IMR-90 (cell line): ENCODE measurements at regions not wholly inside any gene's neighbourhood (a gene's known extent, or its start where the extent isn't known, plus 50 kb on each side); places are given as distances from the start of the nearest gene placed in this dataset.
A peak's percentile ranks its signal among the peaks of the same experiment; 100 is the strongest.

Experiments
- ATAC-seq: fragments of 200-7000 bp; cut with Tn5 transposase; 2 replicates; pipeline ENCODE4 v1.9.1; 2020; ENCODE audit warnings: low read depth, mild to moderate bottlenecking, moderate library complexity
- BruUV-seq: library from RNA; stranded (reverse); fragments of 400-500 nt; replicated peaks from 2 replicates; lab custom pipeline; 2021; lab: Mats Ljungman, UMichigan
- CTCF ChIA-PET: fragments of 300-600 bp; formaldehyde crosslinking; extraction: SDS; loops from one replicate; lab custom pipeline; 2021; ENCODE audit warnings: antibody characterized with exemption; lab: Yijun Ruan, JAX
- POLR2A ChIA-PET: fragments of 300-600 bp; sonication (Branson Sonifier 250); formaldehyde crosslinking; loops from one replicate; lab custom pipeline; 2022; ENCODE audit warnings: antibody characterized with exemption; ENCODE audit not compliant: unreplicated experiment; lab: Charles Lee
- DNase-seq: peaks from one replicate; pipeline ENCODE4 v3.0.0; 2013
- H2AFZ ChIP-seq: replicated peaks from 2 replicates; pipeline ENCODE3; 2013; ENCODE audit warnings: low read length, mild to moderate bottlenecking; ENCODE audit not compliant: poor library complexity
- H2AK5ac ChIP-seq: 2 replicates; pipeline ENCODE4 v1.6.1; 2013; ENCODE audit warnings: low read depth, low read length, inconsistent platforms
- H2AK9ac ChIP-seq: replicated peaks from 2 replicates; pipeline ENCODE3; 2013; ENCODE audit warnings: mild to moderate bottlenecking, low read depth, low read length, moderate library complexity; ENCODE audit not compliant: poor library complexity
- H2BK120ac ChIP-seq: 2 replicates; pipeline ENCODE4 v1.6.1; 2013; ENCODE audit warnings: low read depth, low read length, inconsistent platforms
- H2BK15ac ChIP-seq: 3 replicates; pipeline ENCODE4 v1.6.1; 2013; ENCODE audit warnings: low read depth, low read length, inconsistent platforms
- H2BK20ac ChIP-seq: 2 replicates; pipeline ENCODE4 v1.6.1; 2013; ENCODE audit warnings: low read depth, mild to moderate bottlenecking, inconsistent platforms, low read length, moderate library complexity
- H2BK5ac ChIP-seq: 2 replicates; pipeline ENCODE4 v1.6.1; 2013; ENCODE audit warnings: mild to moderate bottlenecking, low read depth, low read length, inconsistent platforms; ENCODE audit not compliant: poor library complexity, severe bottlenecking
- H3K14ac ChIP-seq: replicated peaks from 2 replicates; pipeline ENCODE4 v1.6.1; 2013; ENCODE audit warnings: low read depth, low read length, inconsistent platforms
- H3K18ac ChIP-seq: 2 replicates; pipeline ENCODE4 v1.6.1; 2013; ENCODE audit warnings: low read depth, low read length, control low read depth
- H3K23ac ChIP-seq: 2 replicates; pipeline ENCODE4 v1.6.1; 2013; ENCODE audit warnings: low read depth, low read length, inconsistent platforms
- H3K27ac ChIP-seq: 2 replicates; pipeline ENCODE4 v1.5.1; 2013; ENCODE audit warnings: mild to moderate bottlenecking, control low read depth, low read length; ENCODE audit not compliant: insufficient read depth
- H3K27me3 ChIP-seq: 2 replicates; pipeline ENCODE4 v1.6.1; 2013; ENCODE audit warnings: low read length; ENCODE audit not compliant: control insufficient read depth, insufficient read depth
- H3K36me3 ChIP-seq: 2 replicates; pipeline ENCODE4 v1.6.1; 2013; ENCODE audit warnings: low read length, mixed read lengths; ENCODE audit not compliant: control insufficient read depth, insufficient read depth
- H3K4ac ChIP-seq: 2 replicates; pipeline ENCODE4 v1.6.1; 2013; ENCODE audit warnings: low read depth, low read length, inconsistent platforms
- H3K4me1 ChIP-seq: 2 replicates; pipeline ENCODE4 v1.6.1; 2013; ENCODE audit warnings: low read length, mixed read lengths; ENCODE audit not compliant: control insufficient read depth, insufficient read depth
- H3K4me2 ChIP-seq: 2 replicates; pipeline ENCODE4 v1.6.1; 2013; ENCODE audit warnings: low read depth, mild to moderate bottlenecking, control low read depth, low read length, moderate library complexity
- H3K4me3 ChIP-seq: 2 replicates; pipeline ENCODE4 v1.5.1; 2013; ENCODE audit warnings: low read depth, mild to moderate bottlenecking, control low read depth, low read length, moderate library complexity; ENCODE audit not compliant: insufficient read depth
- H3K56ac ChIP-seq: 2 replicates; pipeline ENCODE4 v1.6.1; 2013; ENCODE audit warnings: low read length, inconsistent platforms; ENCODE audit not compliant: insufficient read depth; ENCODE audit errors: extremely low read depth
- H3K79me1 ChIP-seq, 2 experiments: 2 replicates each; pipeline ENCODE4 v1.6.1; 2013; ENCODE audit warnings: low read length in 2 of 2, inconsistent platforms in 1 of 2, low read depth in 1 of 2
- H3K9ac ChIP-seq: 2 replicates; pipeline ENCODE4 v1.6.1; 2013; ENCODE audit warnings: low read depth, low read length, control low read depth
- H3K9me1 ChIP-seq: 2 replicates; pipeline ENCODE4 v1.6.1; 2013; ENCODE audit warnings: low read length, inconsistent platforms; ENCODE audit not compliant: insufficient read depth
- H3K9me3 ChIP-seq: 2 replicates; pipeline ENCODE4 v1.6.1; 2013; ENCODE audit warnings: low read length; ENCODE audit not compliant: control insufficient read depth, insufficient read depth
- H4K20me1 ChIP-seq: 2 replicates; pipeline ENCODE4 v1.6.1; 2013; ENCODE audit warnings: low read length, inconsistent platforms; ENCODE audit not compliant: insufficient read depth
- H4K5ac ChIP-seq: 2 replicates; pipeline ENCODE4 v1.6.1; 2013; ENCODE audit warnings: mild to moderate bottlenecking, low read depth, low read length, control low read depth
- H4K8ac ChIP-seq, 2 experiments: 2 replicates each; pipeline ENCODE4 v1.6.1; 2013; ENCODE audit warnings: low read depth in 2 of 2, low read length in 2 of 2, control low read depth in 1 of 2, inconsistent platforms in 1 of 2
- H4K91ac ChIP-seq: 2 replicates; pipeline ENCODE4 v1.6.1; 2013; ENCODE audit warnings: low read depth, low read length, inconsistent platforms; ENCODE audit not compliant: insufficient read depth
- CTCF ChIP-seq: conservative IDR thresholded peaks from 2 replicates; pipeline ENCODE4 v1.5.1; 2012; ENCODE audit warnings: mild to moderate bottlenecking, low read depth, low read length, improper control_type of control experiment
- ELK1 ChIP-seq: fragments of 150-350 bp; IDR thresholded peaks from 2 replicates; pipeline ENCODE4 v1.6.1; 2016; ENCODE audit warnings: low read depth, mild to moderate bottlenecking, low read length, moderate library complexity, borderline replicate concordance
- MAZ ChIP-seq: IDR thresholded peaks from 2 replicates; pipeline ENCODE4 v1.6.1; 2012; ENCODE audit warnings: low read depth, mild to moderate bottlenecking, low read length, improper control_type of control experiment, moderate library complexity, borderline replicate concordance
- NFE2L2 ChIP-seq: fragments of 150-350 bp; IDR thresholded peaks from 2 replicates; pipeline ENCODE4 v1.6.1; 2016; ENCODE audit warnings: low read depth, mild to moderate bottlenecking, low read length
- RCOR1 ChIP-seq: IDR thresholded peaks from 2 replicates; pipeline ENCODE4 v1.6.1; 2012; ENCODE audit warnings: mild to moderate bottlenecking, low read length, improper control_type of control experiment; ENCODE audit not compliant: insufficient replicate concordance
- RFX5 ChIP-seq: IDR thresholded peaks from 2 replicates; pipeline ENCODE4 v1.8.0; 2012; ENCODE audit warnings: low read depth, mild to moderate bottlenecking, low read length, moderate library complexity
- WGBS, 2 experiments: methylation state at CpG; one replicate each; pipeline versions ENCODE4 v1.1.5 to v1.1.7; 2013; ENCODE audit warnings: missing lambda C conversion rate in 2 of 2; ENCODE audit not compliant: insufficient read length in 1 of 2; ENCODE audit errors: extremely low coverage in 2 of 2; 5-methylcytosine and 5-hydroxymethylcytosine counted together
- dilution Hi-C: fragments of 300-500 bp; cut with HindIII; formaldehyde crosslinking; loops from one replicate; pipeline ENCODE4 v1.14.3; 2018; ENCODE audit warnings: low sequenced_read_pairs; ENCODE audit not compliant: unreplicated experiment
- in situ Hi-C: fragments of 300-500 bp; cut with MboI; formaldehyde crosslinking; loops from 3 replicates; pipeline ENCODE4 v1.14.3; 2019; ENCODE audit warnings: low sequenced_read_pairs, inconsistent platforms, mixed read lengths
- intact Hi-C: fragments of 100-400 bp; cut with micrococcal nuclease; formaldehyde crosslinking; loops from 2 replicates; pipeline ENCODE4 v1.10.0; 2022

- H3K23ac ChIP-seq = peak overlapping the region; percentile 64; the same call in 1 of the 2 replicates
- no peak overlapping the region for H3K4me3 ChIP-seq
- H3K4me1 ChIP-seq = peaks cover 25% of the 10 kb centered on the region
- H3K9me1 ChIP-seq = peaks cover 19% of the 10 kb centered on the region
- POLR2A ChIA-PET = no interaction called here
- no TSS peak for BruUV-seq
- no peak overlapping the region for H2AFZ ChIP-seq
- H3K18ac ChIP-seq = peak overlapping the region; percentile 34
- peak overlapping the region; percentile 57 for H2BK5ac ChIP-seq
- no peaks in the 10 kb centered on the region for H4K20me1 ChIP-seq
- H3K4ac ChIP-seq = peak overlapping the region; percentile 100
- ATAC-seq (no peak), DNase-seq (no peak)
- 100% methylated on average over 1 of the region's 5 CpGs; no CpG with 5 or more reads in 1 of the 2 experiments for WGBS, 2 experiments
- H2AK9ac ChIP-seq = no peak overlapping the region
- peaks cover 0 to 22% of the 10 kb centered on the region in 2 experiments; a peak in 3 of 4 replicates for H3K79me1 ChIP-seq
- peak overlapping the region; percentile 95 for H2BK20ac ChIP-seq
- peak overlapping the region; percentile 96 for H2BK15ac ChIP-seq
- CTCF ChIA-PET = no interaction called here
- H3K4me2 ChIP-seq = no peak overlapping the region
- TF ChIP-seq NFE2L2 = no peak
- no peak for TF ChIP-seq ELK1
- no peak for TF ChIP-seq CTCF
- no peak for TF ChIP-seq MAZ
- no peak for TF ChIP-seq RCOR1
- TF ChIP-seq RFX5 = no peak
- peak overlapping the region; percentile 99 for H4K91ac ChIP-seq
- peak overlapping the region; percentile 5 to 29; a peak in 1 of 4 replicates for H4K8ac ChIP-seq
- H3K27me3 ChIP-seq = no peaks in the 10 kb centered on the region
- H3K9ac ChIP-seq = no peak overlapping the region
- H3K14ac ChIP-seq = peak overlapping the region; percentile 49; the same call in 1 of the 2 replicates
- peak overlapping the region; percentile 91 for H2BK120ac ChIP-seq
- dilution Hi-C loops = no loop called here
- H3K56ac ChIP-seq = no peak overlapping the region
- peak overlapping the region; percentile 100 for H2AK5ac ChIP-seq
- H3K27ac ChIP-seq = no peak overlapping the region; the same call in 1 of the 2 replicates
- in situ Hi-C loops = no loop called here
- no peaks in the 10 kb centered on the region for H3K36me3 ChIP-seq
- H3K9me3 ChIP-seq = no peaks in the 10 kb centered on the region
- H4K5ac ChIP-seq = peak overlapping the region; percentile 44
- intact Hi-C loops = no loop called here
Measured at GRCh38 chr20:50295345-50295744, 104.7 kb downstream of the CEBPB start.
